ENCODE measurements at regions not wholly inside any gene's neighbourhood (a gene's known extent, or its start where the extent isn't known, plus 50 kb on each side); places are given as distances from the start of the nearest gene placed in this dataset.

DNA sequence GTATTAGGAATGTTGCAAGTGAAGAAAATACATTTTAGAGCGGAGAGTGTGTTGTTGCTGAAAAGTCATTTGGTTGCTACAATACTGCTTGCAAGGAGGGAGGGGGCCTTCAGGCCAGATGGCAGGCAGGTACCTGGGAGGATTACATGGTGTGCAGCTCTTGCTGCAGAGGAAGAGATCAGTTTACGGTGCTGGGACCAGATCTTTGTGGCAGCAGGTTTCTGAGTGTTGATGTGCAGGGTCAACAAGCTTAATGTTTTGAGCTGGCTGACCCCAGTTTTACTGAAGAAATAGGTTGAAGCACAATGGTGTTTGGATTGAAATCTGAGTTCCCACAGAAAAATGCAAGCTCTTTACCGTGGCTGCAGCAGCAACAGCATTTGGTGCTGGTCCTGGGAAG is 96.4 kb upstream of the DDIT4L start:
- TF ChIP-seq POLR2A (IDR thresholded peaks at IDR 0.05) (no peak), POLR2AphosphoS5 (IDR thresholded peaks at IDR 0.05) (no peak)
- TF ChIP-seq, protein P1, sequence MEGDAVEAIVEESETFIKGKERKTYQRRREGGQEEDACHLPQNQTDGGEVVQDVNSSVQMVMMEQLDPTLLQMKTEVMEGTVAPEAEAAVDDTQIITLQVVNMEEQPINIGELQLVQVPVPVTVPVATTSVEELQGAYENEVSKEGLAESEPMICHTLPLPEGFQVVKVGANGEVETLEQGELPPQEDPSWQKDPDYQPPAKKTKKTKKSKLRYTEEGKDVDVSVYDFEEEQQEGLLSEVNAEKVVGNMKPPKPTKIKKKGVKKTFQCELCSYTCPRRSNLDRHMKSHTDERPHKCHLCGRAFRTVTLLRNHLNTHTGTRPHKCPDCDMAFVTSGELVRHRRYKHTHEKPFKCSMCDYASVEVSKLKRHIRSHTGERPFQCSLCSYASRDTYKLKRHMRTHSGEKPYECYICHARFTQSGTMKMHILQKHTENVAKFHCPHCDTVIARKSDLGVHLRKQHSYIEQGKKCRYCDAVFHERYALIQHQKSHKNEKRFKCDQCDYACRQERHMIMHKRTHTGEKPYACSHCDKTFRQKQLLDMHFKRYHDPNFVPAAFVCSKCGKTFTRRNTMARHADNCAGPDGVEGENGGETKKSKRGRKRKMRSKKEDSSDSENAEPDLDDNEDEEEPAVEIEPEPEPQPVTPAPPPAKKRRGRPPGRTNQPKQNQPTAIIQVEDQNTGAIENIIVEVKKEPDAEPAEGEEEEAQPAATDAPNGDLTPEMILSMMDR (IDR thresholded peaks at IDR 0.05), result no peak

Measured in sigmoid colon (tissue), 4 donors.